Nephron (organoid): ENCODE measurements at regions not wholly inside any gene's neighbourhood (a gene's known extent, or its start where the extent isn't known, plus 50 kb on each side); places are given as distances from the start of the nearest gene placed in this dataset.

Experiments used
- H3K27ac Mint-ChIP-seq, 3 experiments: 2 replicates each; pipeline ENCODE4 v1.8.0; 2020; ENCODE audit warnings: mixed read lengths in 3 of 3, mild to moderate bottlenecking in 2 of 3, moderate library complexity in 1 of 3
- H3K27me3 Mint-ChIP-seq: 2 replicates; pipeline ENCODE4 v1.8.0; 2021; ENCODE audit warnings: low read depth, mild to moderate bottlenecking, moderate library complexity, mixed read lengths
- H3K36me3 Mint-ChIP-seq: 2 replicates; pipeline ENCODE4 v1.8.0; 2020; ENCODE audit warnings: low read depth, mixed read lengths
- H3K4me1 Mint-ChIP-seq: 2 replicates; pipeline ENCODE4 v1.8.0; 2020; ENCODE audit warnings: mixed read lengths
- H3K4me3 Mint-ChIP-seq, 3 experiments: 2 replicates each; pipeline ENCODE4 v1.8.0; 2020; ENCODE audit warnings: mild to moderate bottlenecking in 3 of 3, mixed read lengths in 3 of 3, moderate library complexity in 2 of 3
- H3K9me3 Mint-ChIP-seq: 2 replicates; pipeline ENCODE4 v1.8.0; 2020; ENCODE audit warnings: mixed read lengths
- CTCF ChIP-seq, 3 experiments: fragments of 200-600 bp; sonication (generic); IDR thresholded peaks; one replicate each; pipeline ENCODE4 v1.5.0; 2021; ENCODE audit warnings: antibody characterized with exemption in 3 of 3; ENCODE audit not compliant: unreplicated experiment in 3 of 3

GRCh38 chr1:11355559-11356475 lies 82.8 kb downstream of the UBIAD1 start:
- no peaks in the 10 kb centered on the region for H3K36me3 Mint-ChIP-seq
- H3K4me3 Mint-ChIP-seq: peak overlapping the region in 1 of 3 experiments; percentile 19
- peak overlapping the region in 1 of 3 experiments; percentile 75 for H3K27ac Mint-ChIP-seq
- peaks cover 54% of the 10 kb centered on the region for H3K27me3 Mint-ChIP-seq
- TF ChIP-seq CTCF (IDR thresholded peaks at IDR 0.05; ENCODE audit: unreplicated experiment in 3 of 3): no peak
- H3K4me1 Mint-ChIP-seq: peaks cover 22% of the 10 kb centered on the region
- H3K9me3 Mint-ChIP-seq: peaks cover 8% of the 10 kb centered on the region

- no peak for TF ChIP-seq CTCF (IDR thresholded peaks at IDR 0.05; ENCODE audit: unreplicated experiment in 3 of 3)
Measured at GRCh38 chr1:11357276-11357675, 84.3 kb downstream of the UBIAD1 start.

GRCh38 chr1:11358984-11359383 lies 86.0 kb downstream of the UBIAD1 start:
- H3K9me3 Mint-ChIP-seq: no peaks in the 10 kb centered on the region
- H3K4me1 Mint-ChIP-seq: peaks cover 19% of the 10 kb centered on the region
- H3K4me3 Mint-ChIP-seq: no peak overlapping the region
- H3K27ac Mint-ChIP-seq: no peak overlapping the region
- H3K27me3 Mint-ChIP-seq: peaks cover 47% of the 10 kb centered on the region
- no peak for TF ChIP-seq CTCF (IDR thresholded peaks at IDR 0.05; ENCODE audit: unreplicated experiment in 3 of 3)
- no peaks in the 10 kb centered on the region for H3K36me3 Mint-ChIP-seq

More at GRCh38 chr1:11357276-11357675, 84.3 kb downstream of the UBIAD1 start:
- peaks cover 51% of the 10 kb centered on the region for H3K27me3 Mint-ChIP-seq
- no peak overlapping the region for H3K4me3 Mint-ChIP-seq
- H3K36me3 Mint-ChIP-seq: no peaks in the 10 kb centered on the region
- H3K4me1 Mint-ChIP-seq: peaks cover 22% of the 10 kb centered on the region
- no peaks in the 10 kb centered on the region for H3K9me3 Mint-ChIP-seq
- no peak overlapping the region for H3K27ac Mint-ChIP-seq

GRCh38 chr1:11362547-11363021 lies 89.6 kb downstream of the UBIAD1 start:
- H3K4me3 Mint-ChIP-seq: peak overlapping the region in 1 of 3 experiments; percentile 64
- H3K27me3 Mint-ChIP-seq: peaks cover 30% of the 10 kb centered on the region
- no peak for TF ChIP-seq CTCF (IDR thresholded peaks at IDR 0.05; ENCODE audit: unreplicated experiment in 3 of 3)
- H3K36me3 Mint-ChIP-seq: no peaks in the 10 kb centered on the region
- H3K9me3 Mint-ChIP-seq: no peaks in the 10 kb centered on the region
- H3K27ac Mint-ChIP-seq: peak overlapping the region in 2 of 3 experiments; percentile 3 to 30
- peaks cover 5% of the 10 kb centered on the region for H3K4me1 Mint-ChIP-seq

- H3K27ac Mint-ChIP-seq: no peak overlapping the region
- peaks cover 5% of the 10 kb centered on the region for H3K4me1 Mint-ChIP-seq
- no peak overlapping the region for H3K4me3 Mint-ChIP-seq
- H3K36me3 Mint-ChIP-seq: no peaks in the 10 kb centered on the region
- H3K27me3 Mint-ChIP-seq: peaks cover 23% of the 10 kb centered on the region
- H3K9me3 Mint-ChIP-seq: no peaks in the 10 kb centered on the region
- no peak for TF ChIP-seq CTCF (IDR thresholded peaks at IDR 0.05; ENCODE audit: unreplicated experiment in 3 of 3)
Measured at GRCh38 chr1:11364170-11364569, 91.2 kb downstream of the UBIAD1 start.
